ENCODE measurements at regions not wholly inside any gene's neighbourhood (a gene's known extent, or its start where the extent isn't known, plus 50 kb on each side); places are given as distances from the start of the nearest gene placed in this dataset.

DNA sequence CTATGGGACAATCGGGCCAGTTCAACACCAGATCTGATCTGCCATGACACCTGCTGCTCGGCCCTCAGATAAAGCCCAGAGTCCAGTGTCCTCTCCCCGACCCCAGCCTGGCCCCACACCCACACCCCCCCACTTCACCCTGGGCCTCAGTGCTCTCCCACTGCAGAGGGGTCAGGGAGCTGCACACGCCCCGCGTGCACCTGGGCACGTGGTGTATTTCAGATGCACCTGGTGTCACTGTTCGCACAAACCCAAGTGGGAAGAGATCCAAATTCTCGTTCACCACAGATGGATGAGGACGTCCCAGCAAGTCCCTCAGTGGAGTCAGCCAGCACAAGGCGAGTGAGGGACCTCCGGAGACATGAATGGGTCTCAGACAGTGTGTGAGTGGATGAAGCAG is 161.3 kb downstream of the RTP5 start:
- no peak overlapping the region for H3K4me3 ChIP-seq (ENCODE audit: low read depth, low read length)
- no peaks in the 10 kb centered on the region for H3K36me3 ChIP-seq
- H3K9me3 ChIP-seq (ENCODE audit: severe bottlenecking), result no peaks in the 10 kb centered on the region
- DNase-seq, result no peak
- H3K27me3 ChIP-seq (ENCODE audit: insufficient read depth, low read depth, severe bottlenecking), result no peaks in the 10 kb centered on the region
- no peak overlapping the region for H3K27ac ChIP-seq
- TF ChIP-seq CTCF (IDR thresholded peaks at IDR 0.05; ENCODE audit: low read depth, low read length), result no peak

DNA sequence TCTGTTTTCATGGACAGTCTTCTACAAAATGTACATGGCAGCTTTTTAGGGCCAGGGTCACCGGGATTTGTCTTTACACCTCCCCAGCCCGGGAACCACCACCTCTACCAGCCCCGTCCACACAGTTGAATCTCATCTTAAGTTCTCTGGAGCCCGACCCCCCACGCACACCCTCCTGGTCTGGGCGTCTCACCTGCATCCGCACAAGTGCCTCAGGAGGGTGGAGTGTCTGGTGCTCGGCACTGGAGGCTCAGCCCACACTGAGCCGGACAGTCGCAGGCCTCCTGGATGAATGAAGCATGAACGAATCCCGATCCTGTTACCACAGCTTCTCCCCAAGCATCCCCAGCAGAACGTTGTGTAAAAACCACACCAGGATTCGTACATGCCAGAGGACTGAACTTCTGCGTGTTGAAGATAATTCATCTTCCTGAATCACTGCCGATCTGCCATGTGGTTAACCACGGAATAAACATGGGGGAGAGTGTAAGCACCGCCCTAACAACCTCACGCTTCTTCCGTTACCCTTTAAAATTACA is 162.0 kb downstream of the RTP5 start:
- Histone ChIP-seq H3K27me3 (ENCODE audit: insufficient read depth, low read depth, severe bottlenecking) (no peaks in the 10 kb centered on the region), H3K36me3 (no peaks in the 10 kb centered on the region), H3K4me3 (ENCODE audit: low read depth, low read length) (no peak overlapping the region), H3K9me3 (ENCODE audit: severe bottlenecking) (no peaks in the 10 kb centered on the region), H3K27ac (no peak overlapping the region)
- TF ChIP-seq CTCF (IDR thresholded peaks at IDR 0.05; ENCODE audit: low read depth, low read length), result no peak
- no peak for DNase-seq

DNA sequence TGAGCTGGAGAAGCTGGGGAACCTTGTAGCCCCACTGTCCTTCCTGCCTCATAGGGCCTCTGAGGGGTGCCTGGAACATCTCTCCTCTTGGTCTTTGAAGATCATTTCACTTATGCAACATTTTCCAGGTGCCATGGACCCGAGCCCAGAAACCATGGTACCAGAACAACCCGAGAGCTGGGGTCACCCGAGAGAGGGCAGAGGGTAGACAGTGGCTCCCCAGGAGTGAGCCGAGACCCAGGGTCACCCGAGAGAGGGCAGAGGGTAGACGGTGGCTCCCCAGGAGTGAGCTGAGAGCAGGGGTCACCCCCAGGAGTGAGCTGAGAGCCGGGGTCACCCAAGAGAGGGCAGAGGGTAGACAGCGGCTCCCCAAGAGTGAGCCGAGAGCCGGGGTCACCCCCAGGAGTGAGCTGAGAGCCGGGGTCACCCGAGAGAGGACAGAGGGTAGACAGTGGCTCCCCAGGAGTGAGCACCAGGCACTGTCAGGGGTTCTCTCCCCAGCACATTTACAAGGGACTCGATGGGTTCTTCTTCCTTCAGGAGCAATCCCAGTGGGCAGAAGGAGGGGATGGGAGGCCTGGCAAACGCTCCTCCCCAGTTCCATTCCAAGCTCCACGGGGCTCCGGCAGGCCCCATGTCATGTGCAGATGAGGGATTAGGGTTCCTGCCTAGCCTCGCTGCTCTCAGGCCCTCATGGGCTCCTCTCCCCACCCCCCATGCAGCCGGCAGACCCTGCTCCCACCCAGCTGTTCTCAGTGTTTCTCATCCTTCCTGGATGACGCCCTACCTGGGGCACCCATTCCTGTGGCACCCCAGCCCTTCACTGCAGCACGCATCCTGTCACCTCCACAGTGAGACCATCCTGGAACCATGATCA is 163.5 kb downstream of the RTP5 start:
- H3K27me3 ChIP-seq (ENCODE audit: insufficient read depth, low read depth, severe bottlenecking), result no peaks in the 10 kb centered on the region

GRCh38 chr2:242034138-242034537 is 164.6 kb downstream of the RTP5 start:
- Histone ChIP-seq H3K36me3 (no peaks in the 10 kb centered on the region), H3K4me3 (ENCODE audit: low read depth, low read length) (no peak overlapping the region), H3K9me3 (ENCODE audit: severe bottlenecking) (no peaks in the 10 kb centered on the region), H3K27me3 (ENCODE audit: insufficient read depth, low read depth, severe bottlenecking) (no peaks in the 10 kb centered on the region), H3K27ac (no peak overlapping the region)
- no peak for TF ChIP-seq CTCF (IDR thresholded peaks at IDR 0.05; ENCODE audit: low read depth, low read length)
- no peak for DNase-seq

More for the DNA sequence above, 163.5 kb downstream of the RTP5 start:
- TF ChIP-seq CTCF (IDR thresholded peaks at IDR 0.05; ENCODE audit: low read depth, low read length), result no peak
- no peaks in the 10 kb centered on the region for H3K36me3 ChIP-seq
- no peak for DNase-seq
- H3K4me3 ChIP-seq (ENCODE audit: low read depth, low read length), result no peak overlapping the region
- no peaks in the 10 kb centered on the region for H3K9me3 ChIP-seq (ENCODE audit: severe bottlenecking)
- H3K27ac ChIP-seq, result no peak overlapping the region

DNA sequence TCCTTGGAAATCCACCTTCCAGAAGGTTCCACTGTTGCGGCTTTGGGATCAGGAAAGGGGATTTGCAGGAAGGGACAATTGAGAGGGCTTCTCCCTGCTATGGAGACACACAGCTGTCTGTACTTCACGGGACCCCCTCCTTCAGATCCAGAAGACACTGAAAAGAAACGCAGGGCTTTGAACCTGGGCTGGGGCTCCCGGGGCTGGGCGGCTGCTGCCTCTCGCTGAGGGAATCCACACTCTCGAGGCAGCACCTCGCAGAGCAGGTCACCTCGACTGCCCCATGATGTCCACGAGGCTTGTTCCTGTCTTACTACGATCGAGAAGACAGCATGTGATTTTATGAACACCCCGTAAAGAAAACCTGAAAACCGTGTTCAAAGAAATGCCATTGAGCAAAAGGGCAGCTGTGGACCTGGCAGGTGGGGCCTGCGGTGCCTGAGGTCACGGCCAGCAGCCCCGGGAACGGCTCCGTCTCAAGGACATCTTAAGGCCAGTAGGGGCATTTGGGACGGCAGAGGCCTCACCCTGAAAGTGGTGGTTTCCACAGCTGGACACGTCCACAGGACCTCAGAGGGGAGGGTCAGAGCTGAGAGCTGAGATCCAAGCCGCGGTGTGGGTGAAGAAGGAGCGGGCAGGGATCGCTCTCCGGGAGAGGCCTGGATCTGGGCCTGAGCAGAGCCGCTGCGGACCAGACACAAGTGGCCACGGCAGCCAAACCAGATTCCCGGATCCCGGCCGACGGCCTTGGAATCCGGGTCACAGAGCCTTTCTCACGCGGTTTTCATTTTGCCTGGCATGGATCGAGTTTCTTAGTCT is 165.7 kb downstream of the RTP5 start:
- Histone ChIP-seq H3K36me3 (no peaks in the 10 kb centered on the region), H3K27me3 (ENCODE audit: insufficient read depth, low read depth, severe bottlenecking) (no peaks in the 10 kb centered on the region), H3K4me3 (ENCODE audit: low read depth, low read length) (no peak overlapping the region), H3K9me3 (ENCODE audit: severe bottlenecking) (no peaks in the 10 kb centered on the region), H3K27ac (no peak overlapping the region)
- TF ChIP-seq CTCF (IDR thresholded peaks at IDR 0.05; ENCODE audit: low read depth, low read length), result no peak
- DNase-seq, result no peak

Data from WERI-Rb-1 (cell line).